DOHH2 (cell line): ENCODE measurements at regions not wholly inside any gene's neighbourhood (a gene's known extent, or its start where the extent isn't known, plus 50 kb on each side); places are given as distances from the start of the nearest gene placed in this dataset.

Experiments
- H3F3A ChIP-seq: fragments of 200-600 bp; sonication (generic), shearing (Covaris generic); 2 replicates; pipeline ENCODE4 v1.6.0; 2016; ENCODE audit warnings: antibody characterized with exemption, mild to moderate bottlenecking; ENCODE audit not compliant: control insufficient read depth, insufficient read depth
- H3K27ac ChIP-seq: fragments of 200-600 bp; sonication (generic); 2 replicates; pipeline ENCODE4 v1.5.1; 2014; ENCODE audit warnings: low read depth, mild to moderate bottlenecking, low read length, moderate library complexity
- H3K27me3 ChIP-seq: fragments of 200-600 bp; sonication (generic); 2 replicates; pipeline ENCODE4 v1.6.1; 2014; ENCODE audit warnings: mild to moderate bottlenecking, low read length, mixed read lengths; ENCODE audit not compliant: control insufficient read depth
- H3K36me3 ChIP-seq: fragments of 200-600 bp; sonication (generic); 2 replicates; pipeline ENCODE4 v1.6.1; 2014; ENCODE audit warnings: mild to moderate bottlenecking, low read length, moderate library complexity, mixed read lengths; ENCODE audit not compliant: control insufficient read depth
- H3K4me1 ChIP-seq: fragments of 200-600 bp; sonication (generic); 2 replicates; pipeline ENCODE4 v1.6.1; 2014; ENCODE audit warnings: mild to moderate bottlenecking, low read length, mixed read lengths; ENCODE audit not compliant: control insufficient read depth
- H3K4me2 ChIP-seq: fragments of 200-600 bp; sonication (generic); 2 replicates; pipeline ENCODE4 v1.6.0; 2014; ENCODE audit warnings: mild to moderate bottlenecking, low read length, moderate library complexity
- H3K4me3 ChIP-seq: fragments of 200-600 bp; sonication (generic); 2 replicates; pipeline ENCODE4 v1.5.1; 2014; ENCODE audit warnings: mild to moderate bottlenecking, low read length, mixed read lengths
- H3K79me2 ChIP-seq: fragments of 200-600 bp; sonication (generic); 2 replicates; pipeline ENCODE4 v1.6.1; 2014; ENCODE audit warnings: mild to moderate bottlenecking, low read length, mixed read lengths; ENCODE audit not compliant: control insufficient read depth
- H3K9me2 ChIP-seq: fragments of 200-600 bp; sonication (generic); replicated peaks from 2 replicates; pipeline ENCODE4 v1.6.1; 2014; ENCODE audit warnings: mild to moderate bottlenecking, low read length, mixed read lengths; ENCODE audit not compliant: control insufficient read depth
- H3K9me3 ChIP-seq: fragments of 200-600 bp; sonication (generic); 2 replicates; pipeline ENCODE4 v1.6.1; 2014; ENCODE audit warnings: antibody characterized with exemption, low read length, mixed read lengths; ENCODE audit not compliant: control insufficient read depth, insufficient read depth
- H4K20me1 ChIP-seq: fragments of 200-600 bp; sonication (generic); 2 replicates; pipeline ENCODE4 v1.6.0; 2014; ENCODE audit warnings: low read depth, mild to moderate bottlenecking, antibody characterized with exemption, low read length, moderate library complexity; ENCODE audit not compliant: control insufficient read depth, insufficient read depth
- EZH2phosphoT487 ChIP-seq: fragments of 200-600 bp; sonication (generic); IDR thresholded peaks from 2 replicates; pipeline ENCODE4 v1.6.1; 2017; ENCODE audit warnings: borderline replicate concordance, mild to moderate bottlenecking, antibody characterized with exemption, low read length, moderate library complexity, mixed read lengths
- TF ChIP-seq, protein P1 (sequence below): fragments of 200-600 bp; sonication (generic); IDR thresholded peaks from one replicate; pipeline ENCODE4 v1.5.1; 2014; ENCODE audit warnings: antibody characterized with exemption, mild to moderate bottlenecking, low read depth, low read length; ENCODE audit not compliant: poor library complexity, severe bottlenecking

DNA sequence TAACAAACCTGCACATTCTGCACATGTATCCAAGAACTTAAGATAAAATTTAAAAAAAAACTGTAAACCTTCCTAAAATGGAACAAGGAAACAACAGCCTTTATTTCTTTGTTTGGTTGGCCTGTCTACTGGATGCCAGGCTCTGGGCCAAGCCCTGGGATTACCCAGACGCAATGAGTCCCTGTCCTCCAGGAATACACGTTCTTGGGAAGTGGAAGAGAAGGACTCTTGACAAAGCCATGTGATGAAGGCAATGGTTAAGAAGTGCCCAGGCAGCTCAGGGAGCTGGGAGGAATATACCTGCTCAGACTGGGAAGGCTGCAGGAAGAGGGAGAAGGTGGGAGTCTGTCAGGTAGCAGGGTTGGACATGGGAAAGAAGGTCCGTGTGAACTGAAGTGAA is 115.4 kb downstream of the AXIN2 start:
- H3K4me2 ChIP-seq, result no peak overlapping the region
- no peak overlapping the region for H3K4me3 ChIP-seq
- H4K20me1 ChIP-seq, result no peaks in the 10 kb centered on the region
- peaks cover 11% of the 10 kb centered on the region; the same call in 1 of the 2 replicates for H3K27me3 ChIP-seq
- TF ChIP-seq EZH2phosphoT487, result no peak
- TF ChIP-seq, protein P1, sequence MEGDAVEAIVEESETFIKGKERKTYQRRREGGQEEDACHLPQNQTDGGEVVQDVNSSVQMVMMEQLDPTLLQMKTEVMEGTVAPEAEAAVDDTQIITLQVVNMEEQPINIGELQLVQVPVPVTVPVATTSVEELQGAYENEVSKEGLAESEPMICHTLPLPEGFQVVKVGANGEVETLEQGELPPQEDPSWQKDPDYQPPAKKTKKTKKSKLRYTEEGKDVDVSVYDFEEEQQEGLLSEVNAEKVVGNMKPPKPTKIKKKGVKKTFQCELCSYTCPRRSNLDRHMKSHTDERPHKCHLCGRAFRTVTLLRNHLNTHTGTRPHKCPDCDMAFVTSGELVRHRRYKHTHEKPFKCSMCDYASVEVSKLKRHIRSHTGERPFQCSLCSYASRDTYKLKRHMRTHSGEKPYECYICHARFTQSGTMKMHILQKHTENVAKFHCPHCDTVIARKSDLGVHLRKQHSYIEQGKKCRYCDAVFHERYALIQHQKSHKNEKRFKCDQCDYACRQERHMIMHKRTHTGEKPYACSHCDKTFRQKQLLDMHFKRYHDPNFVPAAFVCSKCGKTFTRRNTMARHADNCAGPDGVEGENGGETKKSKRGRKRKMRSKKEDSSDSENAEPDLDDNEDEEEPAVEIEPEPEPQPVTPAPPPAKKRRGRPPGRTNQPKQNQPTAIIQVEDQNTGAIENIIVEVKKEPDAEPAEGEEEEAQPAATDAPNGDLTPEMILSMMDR, result no peak
- no peaks in the 10 kb centered on the region for H3F3A ChIP-seq
- H3K4me1 ChIP-seq, result no peaks in the 10 kb centered on the region
- no peak overlapping the region for H3K27ac ChIP-seq
- no peaks in the 10 kb centered on the region for H3K36me3 ChIP-seq
- no peaks in the 10 kb centered on the region for H3K9me3 ChIP-seq
- no peaks in the 10 kb centered on the region; the same call in 1 of the 2 replicates for H3K9me2 ChIP-seq
- H3K79me2 ChIP-seq, result no peaks in the 10 kb centered on the region

DNA sequence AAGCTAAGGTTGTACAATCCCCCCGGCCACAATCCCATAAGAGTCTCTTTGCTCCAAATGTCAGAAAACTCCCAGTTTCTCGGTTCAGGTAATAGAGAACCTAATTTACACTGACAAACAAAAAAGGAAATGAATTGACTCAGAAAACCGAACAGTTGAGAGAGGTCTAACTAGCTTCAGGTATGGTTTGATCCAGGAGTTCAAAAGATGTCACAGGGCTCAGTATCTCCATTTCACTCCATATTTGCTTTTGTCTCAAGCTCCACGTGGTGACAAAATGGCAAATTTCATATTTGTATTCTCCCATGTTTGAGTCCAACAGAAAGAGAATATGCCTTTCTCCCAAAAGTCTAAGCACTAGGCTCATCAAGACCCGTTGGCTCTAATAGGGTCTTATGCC is 117.4 kb downstream of the AXIN2 start:
- Histone ChIP-seq H4K20me1 (no peaks in the 10 kb centered on the region), H3K4me3 (no peak overlapping the region), H3K9me3 (no peaks in the 10 kb centered on the region), H3F3A (no peaks in the 10 kb centered on the region), H3K4me1 (no peaks in the 10 kb centered on the region), H3K79me2 (no peaks in the 10 kb centered on the region), H3K9me2 (no peaks in the 10 kb centered on the region; the same call in 1 of the 2 replicates), H3K4me2 (no peak overlapping the region), H3K36me3 (no peaks in the 10 kb centered on the region), H3K27me3 (peaks cover 10% of the 10 kb centered on the region; the same call in 1 of the 2 replicates), H3K27ac (no peak overlapping the region)
- no peak for TF ChIP-seq EZH2phosphoT487
- TF ChIP-seq, protein P1, result no peak

DNA sequence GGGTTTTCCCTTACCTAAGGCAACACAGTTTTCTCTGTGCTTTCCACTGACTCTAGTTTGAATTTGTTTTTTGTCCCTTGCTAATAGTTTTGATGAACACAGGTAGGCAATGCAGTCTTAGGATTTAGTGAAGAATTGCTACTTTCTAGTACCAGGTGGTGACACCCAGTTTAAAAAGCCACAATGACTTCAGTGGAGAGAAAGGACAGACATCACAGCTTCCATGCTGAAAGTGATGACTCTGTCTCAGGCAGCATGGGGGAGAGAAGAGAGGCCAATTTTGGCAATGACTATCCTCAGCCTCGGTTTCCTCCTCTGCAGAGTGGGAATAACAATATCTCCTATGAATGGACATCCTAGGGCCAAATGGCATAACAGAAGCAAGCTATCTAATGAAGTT is 118.8 kb downstream of the AXIN2 start:
- H3K4me2 ChIP-seq, result no peak overlapping the region
- no peaks in the 10 kb centered on the region for H3K36me3 ChIP-seq
- no peak overlapping the region for H3K27ac ChIP-seq
- no peaks in the 10 kb centered on the region for H3F3A ChIP-seq
- H3K9me2 ChIP-seq, result no peaks in the 10 kb centered on the region; the same call in 1 of the 2 replicates
- H3K79me2 ChIP-seq, result no peaks in the 10 kb centered on the region
- no peaks in the 10 kb centered on the region for H4K20me1 ChIP-seq
- H3K4me1 ChIP-seq, result no peaks in the 10 kb centered on the region
- no peaks in the 10 kb centered on the region for H3K9me3 ChIP-seq
- 0 out of 2 replicates have a peak, but pooled peaks cover 5% of the 10 kb centered on the region for H3K27me3 ChIP-seq
- TF ChIP-seq, protein P1, result no peak
- no peak for TF ChIP-seq EZH2phosphoT487
- H3K4me3 ChIP-seq, result no peak overlapping the region
